T-helper 1 cell treated with Interleukin-12 subunit alpha and Interleukin-12 subunit beta and Interleukin-4 antibody, amounts not matched to agents 30 μg/mL and 1 μg/mL, for 36 hours (primary cell): ENCODE measurements at regions not wholly inside any gene's neighbourhood (a gene's known extent, or its start where the extent isn't known, plus 50 kb on each side); places are given as distances from the start of the nearest gene placed in this dataset.

ENCODE experiments used
- H3K27ac Mint-ChIP-seq: one replicate; pipeline ENCODE4 v1.8.0; 2021; ENCODE audit warnings: mild to moderate bottlenecking, mixed read lengths
- H3K27me3 Mint-ChIP-seq: one replicate; pipeline ENCODE4 v1.8.0; 2021; ENCODE audit warnings: low read depth, mixed read lengths
- H3K36me3 Mint-ChIP-seq: one replicate; pipeline ENCODE4 v1.8.0; 2021; ENCODE audit warnings: low read depth, mixed read lengths
- H3K4me1 Mint-ChIP-seq: one replicate; pipeline ENCODE4 v1.8.0; 2021; ENCODE audit warnings: low read depth, mixed read lengths
- H3K4me3 Mint-ChIP-seq: one replicate; pipeline ENCODE4 v1.8.0; 2021; ENCODE audit warnings: mild to moderate bottlenecking, moderate library complexity, mixed read lengths
- H3K9me3 Mint-ChIP-seq: one replicate; pipeline ENCODE4 v1.8.0; 2021; ENCODE audit warnings: mixed read lengths

- Mint-ChIP-seq H3K27ac (no peak overlapping the region), H3K4me3 (no peak overlapping the region), H3K4me1 (no peaks in the 10 kb centered on the region), H3K27me3 (no peaks in the 10 kb centered on the region), H3K9me3 (peaks cover 10% of the 10 kb centered on the region), H3K36me3 (no peaks in the 10 kb centered on the region)
These were observed 463.9 kb downstream of the GALC start for GRCh38 chr14:87529081-87529480.

DNA sequence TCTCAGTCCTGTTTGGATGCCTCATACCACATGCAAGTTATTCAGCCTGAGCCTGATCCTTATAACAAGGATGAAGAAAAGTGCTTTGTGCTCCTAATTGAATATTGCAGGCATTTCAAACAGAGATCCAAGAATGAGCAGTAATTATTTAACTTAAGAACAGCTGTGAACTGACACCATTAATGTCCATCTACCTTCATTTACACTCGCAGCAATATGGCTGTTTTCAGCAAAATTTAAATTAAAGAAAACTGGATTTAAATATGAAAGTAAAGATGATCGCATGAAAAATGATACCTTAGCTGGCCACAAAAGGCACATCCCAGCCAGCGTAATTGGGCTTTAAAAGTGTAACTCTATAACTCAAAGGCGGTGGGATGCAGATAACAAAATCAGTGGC is 466.3 kb downstream of the GALC start:
- H3K4me3 Mint-ChIP-seq, result no peak overlapping the region
- H3K27ac Mint-ChIP-seq, result no peak overlapping the region
- H3K9me3 Mint-ChIP-seq, result peaks cover 10% of the 10 kb centered on the region
- no peaks in the 10 kb centered on the region for H3K4me1 Mint-ChIP-seq
- H3K36me3 Mint-ChIP-seq, result no peaks in the 10 kb centered on the region
- no peaks in the 10 kb centered on the region for H3K27me3 Mint-ChIP-seq

- Mint-ChIP-seq H3K9me3 (peaks cover 9% of the 10 kb centered on the region), H3K4me3 (no peak overlapping the region), H3K4me1 (no peaks in the 10 kb centered on the region), H3K27me3 (no peaks in the 10 kb centered on the region), H3K27ac (no peak overlapping the region), H3K36me3 (no peaks in the 10 kb centered on the region)
These were observed 469.0 kb downstream of the GALC start for GRCh38 chr14:87524011-87524410.

DNA sequence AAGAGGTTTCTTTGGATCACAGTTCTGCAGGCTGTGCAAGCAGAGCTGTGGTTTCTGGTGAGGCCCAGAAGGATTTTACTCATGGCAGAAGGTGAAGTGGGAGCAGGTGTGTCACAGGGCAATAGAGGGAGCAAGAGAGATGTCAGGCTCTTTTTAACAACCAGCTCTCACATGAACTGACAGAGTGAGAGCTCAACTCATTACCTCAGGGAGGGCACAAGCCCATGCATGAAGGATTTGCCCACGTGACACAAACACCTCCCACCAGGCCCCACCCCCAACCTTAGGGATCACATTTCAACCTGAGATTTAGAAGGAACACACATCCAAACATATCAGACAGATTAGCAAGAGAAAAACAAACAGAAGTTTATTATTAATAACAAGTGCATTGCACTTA is 470.4 kb downstream of the GALC start:
- Mint-ChIP-seq H3K4me3 (no peak overlapping the region), H3K27me3 (no peaks in the 10 kb centered on the region), H3K9me3 (peaks cover 5% of the 10 kb centered on the region), H3K36me3 (no peaks in the 10 kb centered on the region), H3K4me1 (no peaks in the 10 kb centered on the region), H3K27ac (no peak overlapping the region)

GRCh38 chr14:87508333-87508732 is 484.6 kb downstream of the GALC start:
- no peaks in the 10 kb centered on the region for H3K9me3 Mint-ChIP-seq
- no peak overlapping the region for H3K4me3 Mint-ChIP-seq
- H3K4me1 Mint-ChIP-seq, result no peaks in the 10 kb centered on the region
- no peaks in the 10 kb centered on the region for H3K27me3 Mint-ChIP-seq
- H3K36me3 Mint-ChIP-seq, result no peaks in the 10 kb centered on the region
- no peak overlapping the region for H3K27ac Mint-ChIP-seq

- no peaks in the 10 kb centered on the region for H3K4me1 Mint-ChIP-seq
- H3K36me3 Mint-ChIP-seq, result no peaks in the 10 kb centered on the region
- no peaks in the 10 kb centered on the region for H3K9me3 Mint-ChIP-seq
- no peak overlapping the region for H3K4me3 Mint-ChIP-seq
- no peak overlapping the region for H3K27ac Mint-ChIP-seq
- H3K27me3 Mint-ChIP-seq, result no peaks in the 10 kb centered on the region
These were observed 489.3 kb downstream of the GALC start for GRCh38 chr14:87503711-87504110.

GRCh38 chr14:87497301-87497700 is 495.7 kb downstream of the GALC start:
- Mint-ChIP-seq H3K4me3 (no peak overlapping the region), H3K27me3 (no peaks in the 10 kb centered on the region), H3K9me3 (peaks cover 4% of the 10 kb centered on the region), H3K4me1 (no peaks in the 10 kb centered on the region), H3K36me3 (no peaks in the 10 kb centered on the region), H3K27ac (no peak overlapping the region)

GRCh38 chr14:87494010-87494409 is 499.0 kb downstream of the GALC start:
- no peak overlapping the region for H3K27ac Mint-ChIP-seq
- no peaks in the 10 kb centered on the region for H3K4me1 Mint-ChIP-seq
- H3K4me3 Mint-ChIP-seq, result no peak overlapping the region
- no peaks in the 10 kb centered on the region for H3K36me3 Mint-ChIP-seq
- no peaks in the 10 kb centered on the region for H3K27me3 Mint-ChIP-seq
- H3K9me3 Mint-ChIP-seq, result peaks cover 8% of the 10 kb centered on the region

- Mint-ChIP-seq H3K27me3 (no peaks in the 10 kb centered on the region), H3K9me3 (peaks cover 8% of the 10 kb centered on the region), H3K36me3 (no peaks in the 10 kb centered on the region), H3K27ac (no peak overlapping the region), H3K4me1 (no peaks in the 10 kb centered on the region), H3K4me3 (no peak overlapping the region)
These were observed 500.4 kb downstream of the GALC start for GRCh38 chr14:87492561-87492960.

- no peaks in the 10 kb centered on the region for H3K27me3 Mint-ChIP-seq
- no peaks in the 10 kb centered on the region for H3K4me1 Mint-ChIP-seq
- H3K36me3 Mint-ChIP-seq, result no peaks in the 10 kb centered on the region
- peaks cover 3% of the 10 kb centered on the region for H3K9me3 Mint-ChIP-seq
- no peak overlapping the region for H3K27ac Mint-ChIP-seq
- H3K4me3 Mint-ChIP-seq, result no peak overlapping the region
These were observed 501.2 kb downstream of the GALC start for GRCh38 chr14:87491816-87492215.

DNA sequence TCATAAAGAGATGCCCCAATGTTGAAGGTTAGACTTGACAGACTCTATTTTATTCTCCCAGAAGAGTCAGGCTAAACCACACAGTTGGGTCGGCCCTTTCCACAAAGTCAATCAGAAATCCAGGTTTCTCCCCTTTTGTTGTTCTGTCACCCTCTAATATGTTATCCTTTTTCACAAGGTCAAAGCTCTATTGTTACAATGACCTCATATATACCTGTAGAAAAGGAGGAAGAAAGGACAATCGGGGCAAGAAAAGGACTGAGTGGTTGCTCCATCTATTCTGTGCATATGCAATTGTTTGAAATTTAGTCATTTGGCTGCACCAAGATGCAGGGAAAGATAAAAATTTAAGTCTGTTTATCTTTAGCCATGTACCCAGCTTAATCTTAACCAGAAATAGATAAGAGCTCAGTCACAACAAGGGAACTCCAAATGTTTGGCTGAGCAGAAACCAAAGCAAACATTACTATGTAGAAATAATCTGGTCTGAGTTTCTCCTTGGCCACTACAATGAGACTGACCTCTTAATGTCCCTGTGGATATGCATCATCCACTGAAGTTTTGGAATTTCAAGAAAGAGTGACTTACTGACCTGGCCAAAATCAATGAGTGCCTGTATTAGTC is 503.7 kb downstream of the GALC start:
- H3K27me3 Mint-ChIP-seq, result no peaks in the 10 kb centered on the region
- H3K36me3 Mint-ChIP-seq, result no peaks in the 10 kb centered on the region
- no peak overlapping the region for H3K4me3 Mint-ChIP-seq
- no peaks in the 10 kb centered on the region for H3K4me1 Mint-ChIP-seq
- H3K9me3 Mint-ChIP-seq, result peaks cover 9% of the 10 kb centered on the region
- H3K27ac Mint-ChIP-seq, result no peak overlapping the region

GRCh38 chr14:87483271-87484260 is 509.4 kb downstream of the GALC start:
- Mint-ChIP-seq H3K4me1 (no peaks in the 10 kb centered on the region), H3K27ac (no peak overlapping the region)

DNA sequence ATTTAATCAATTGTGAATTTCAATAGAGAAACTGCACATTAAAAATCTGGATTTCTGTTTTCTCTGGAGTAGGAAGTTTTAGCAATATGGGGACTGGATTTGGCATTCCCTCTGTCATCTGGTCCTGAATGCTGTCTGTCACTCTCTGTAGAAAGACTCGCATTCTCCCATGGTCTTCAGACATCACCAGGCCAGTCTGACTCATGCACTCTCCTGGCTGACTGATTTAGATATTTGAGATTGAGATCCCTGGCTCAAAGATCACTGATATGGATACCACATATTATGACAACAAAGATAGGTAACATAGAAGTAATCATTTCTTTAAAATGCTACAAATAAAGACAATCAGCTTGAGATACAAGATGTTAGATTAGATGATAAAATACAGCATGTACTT is 524.5 kb downstream of the GALC start:
- Mint-ChIP-seq H3K4me1 (no peaks in the 10 kb centered on the region), H3K36me3 (no peaks in the 10 kb centered on the region), H3K4me3 (no peak overlapping the region), H3K9me3 (peaks cover 7% of the 10 kb centered on the region), H3K27ac (no peak overlapping the region), H3K27me3 (no peaks in the 10 kb centered on the region)

More at GRCh38 chr14:87483271-87484260, 509.4 kb downstream of the GALC start:
- no peaks in the 10 kb centered on the region for H3K36me3 Mint-ChIP-seq
- H3K27me3 Mint-ChIP-seq, result no peaks in the 10 kb centered on the region
- H3K4me3 Mint-ChIP-seq, result no peak overlapping the region
- peaks cover 9% of the 10 kb centered on the region for H3K9me3 Mint-ChIP-seq

GRCh38 chr14:87467578-87467977 is 525.4 kb downstream of the GALC start:
- Mint-ChIP-seq H3K27ac (no peak overlapping the region), H3K36me3 (no peaks in the 10 kb centered on the region), H3K9me3 (peaks cover 7% of the 10 kb centered on the region), H3K27me3 (no peaks in the 10 kb centered on the region), H3K4me3 (no peak overlapping the region), H3K4me1 (no peaks in the 10 kb centered on the region)

- Mint-ChIP-seq H3K4me1 (no peaks in the 10 kb centered on the region), H3K4me3 (no peak overlapping the region), H3K36me3 (no peaks in the 10 kb centered on the region), H3K9me3 (peaks cover 7% of the 10 kb centered on the region), H3K27ac (no peak overlapping the region), H3K27me3 (no peaks in the 10 kb centered on the region)
These were observed 527.2 kb downstream of the GALC start for GRCh38 chr14:87465770-87466169.
